PC-3 (cell line): ENCODE measurements at regions not wholly inside any gene's neighbourhood (a gene's known extent, or its start where the extent isn't known, plus 50 kb on each side); places are given as distances from the start of the nearest gene placed in this dataset.

Experiments used
- ATAC-seq: fragments of 200-7000 bp; cut with Tn5 transposase; 2 replicates; pipeline ENCODE4 v1.9.1; 2020; ENCODE audit warnings: mild to moderate bottlenecking, moderate library complexity
- BruUV-seq: library from RNA; stranded (reverse); fragments of 400-500 nt; replicated peaks from 2 replicates; lab custom pipeline; 2021; lab: Mats Ljungman, UMichigan
- CTCF ChIA-PET: fragments of 300-600 bp; sonication (Branson Sonifier 250); formaldehyde crosslinking; loops from one replicate; lab custom pipeline; 2022; ENCODE audit warnings: antibody characterized with exemption; lab: Charles Lee
- POLR2A ChIA-PET: fragments of 300-600 bp; sonication (Branson Sonifier 250); formaldehyde crosslinking; loops from one replicate; lab custom pipeline; 2022; ENCODE audit warnings: antibody characterized with exemption; ENCODE audit not compliant: unreplicated experiment; lab: Charles Lee
- DNase-seq: peaks from one replicate; pipeline ENCODE4 v3.0.0-alpha.2; 2015
- H2AFZ ChIP-seq: fragments of 300-600 bp; sonication (generic); 2 replicates; pipeline ENCODE4 v1.6.0; 2016; ENCODE audit warnings: antibody characterized with exemption, low read length
- H3F3A ChIP-seq: fragments of 300-600 bp; sonication (generic); one replicate; pipeline ENCODE4 v1.6.0; 2017; ENCODE audit warnings: antibody characterized with exemption, low read length, control low read depth, mild to moderate bottlenecking; ENCODE audit not compliant: unreplicated experiment
- H3K27ac ChIP-seq: fragments of 300-600 bp; sonication (generic); 2 replicates; pipeline ENCODE4 v1.5.1; 2016; ENCODE audit warnings: mild to moderate bottlenecking, low read length
- H3K27me3 ChIP-seq: fragments of 300-600 bp; sonication (generic); 2 replicates; pipeline ENCODE4 v1.6.1; 2016; ENCODE audit warnings: low read length, mixed read lengths
- H3K36me3 ChIP-seq: fragments of 300-600 bp; sonication (generic); 2 replicates; pipeline ENCODE4 v1.6.1; 2016; ENCODE audit warnings: low read depth, mixed run types, low read length, mixed read lengths
- H3K4me1 ChIP-seq: fragments of 300-600 bp; sonication (generic); 2 replicates; pipeline ENCODE4 v1.5.1; 2016; ENCODE audit warnings: low read length; ENCODE audit not compliant: insufficient read depth
- H3K4me2 ChIP-seq: fragments of 300-600 bp; sonication (generic); 2 replicates; pipeline ENCODE4 v1.6.0; 2016; ENCODE audit warnings: low read length
- H3K4me3 ChIP-seq: fragments of 300-600 bp; sonication (generic); 2 replicates; pipeline ENCODE4 v1.5.1; 2016; ENCODE audit warnings: mild to moderate bottlenecking, low read length, mixed read lengths
- H3K79me2 ChIP-seq: fragments of 300-600 bp; sonication (generic); 2 replicates; pipeline ENCODE4 v1.6.1; 2017; ENCODE audit warnings: low read length, mixed read lengths
- H3K9ac ChIP-seq: fragments of 300-600 bp; sonication (generic); 2 replicates; pipeline ENCODE4 v1.6.0; 2016; ENCODE audit warnings: mild to moderate bottlenecking, low read length
- H3K9me2 ChIP-seq: fragments of 300-600 bp; sonication (generic); replicated peaks from 2 replicates; pipeline ENCODE4 v1.6.1; 2016; ENCODE audit warnings: mixed run types, low read length, mixed read lengths
- H3K9me3 ChIP-seq: fragments of 300-600 bp; sonication (generic); 2 replicates; pipeline ENCODE4 v1.6.1; 2016; ENCODE audit warnings: low read length, mixed read lengths
- H4K20me1 ChIP-seq: fragments of 300-600 bp; sonication (generic); 2 replicates; pipeline ENCODE4 v1.6.1; 2016; ENCODE audit warnings: low read length, mixed read lengths
- CTCF ChIP-seq: fragments of 300-600 bp; sonication (generic); conservative IDR thresholded peaks from 2 replicates; pipeline ENCODE4 v1.5.1; 2017; ENCODE audit warnings: antibody characterized with exemption, low read depth, mild to moderate bottlenecking, low read length
- EZH2 ChIP-seq: fragments of 300-600 bp; sonication (generic); IDR thresholded peaks from one replicate; pipeline ENCODE4 v1.6.1; 2017; ENCODE audit warnings: antibody characterized with exemption, mild to moderate bottlenecking, low read length; ENCODE audit not compliant: unreplicated experiment
- EZH2phosphoT487 ChIP-seq: fragments of 300-600 bp; sonication (generic); IDR thresholded peaks from 2 replicates; pipeline ENCODE4 v1.6.1; 2018; ENCODE audit warnings: mild to moderate bottlenecking, antibody characterized with exemption, low read length, borderline replicate concordance
- intact Hi-C: fragments of 100-400 bp; cut with micrococcal nuclease; formaldehyde crosslinking; loops from 2 replicates; pipeline ENCODE4 v1.9.0; 2023

GRCh38 chr6:114435985-114436384 lies 93.2 kb upstream of the HS3ST5 start:
- Histone ChIP-seq H3K4me1 (no peaks in the 10 kb centered on the region), H3K79me2 (no peaks in the 10 kb centered on the region), H2AFZ (no peak overlapping the region), H3K4me3 (no peak overlapping the region), H3K9me2 (no peaks in the 10 kb centered on the region), H3K27ac (no peak overlapping the region), H3K36me3 (no peaks in the 10 kb centered on the region), H3K27me3 (no peaks in the 10 kb centered on the region), H3K9me3 (no peaks in the 10 kb centered on the region), H3K4me2 (no peak overlapping the region), H3F3A (no peaks in the 10 kb centered on the region), H4K20me1 (no peaks in the 10 kb centered on the region), H3K9ac (no peak overlapping the region)
- no peak for ATAC-seq
- ChIA-PET POLR2A (no interaction called here), CTCF (no interaction called here)
- DNase-seq = no peak
- intact Hi-C loops = no loop called here
- no TSS peak for BruUV-seq
- TF ChIP-seq EZH2phosphoT487 = no peak
- TF ChIP-seq EZH2 = no peak

GRCh38 chr6:114432400-114432799 lies 89.6 kb upstream of the HS3ST5 start:
- no TSS peak for BruUV-seq
- Histone ChIP-seq H3K9me3 (no peaks in the 10 kb centered on the region), H3K27me3 (no peaks in the 10 kb centered on the region), H3F3A (no peaks in the 10 kb centered on the region), H3K9ac (no peak overlapping the region), H3K27ac (no peak overlapping the region), H3K79me2 (no peaks in the 10 kb centered on the region), H3K4me2 (no peak overlapping the region), H4K20me1 (no peaks in the 10 kb centered on the region), H2AFZ (no peak overlapping the region), H3K4me1 (no peaks in the 10 kb centered on the region), H3K9me2 (no peaks in the 10 kb centered on the region), H3K4me3 (no peak overlapping the region), H3K36me3 (no peaks in the 10 kb centered on the region)
- ChIA-PET CTCF (no interaction called here), POLR2A (no interaction called here)
- intact Hi-C loops = no loop called here
- DNase-seq (no peak), ATAC-seq (no peak)
- no peak for TF ChIP-seq EZH2phosphoT487
- no peak for TF ChIP-seq EZH2
- TF ChIP-seq CTCF = no peak

GRCh38 chr6:114431641-114432040 lies 88.8 kb upstream of the HS3ST5 start:
- CTCF ChIA-PET = no interaction called here
- no peaks in the 10 kb centered on the region for H3F3A ChIP-seq
- no peak for TF ChIP-seq EZH2
- TF ChIP-seq CTCF = no peak
- no peak for TF ChIP-seq EZH2phosphoT487
- no peak overlapping the region for H3K27ac ChIP-seq
- no peak overlapping the region for H3K9ac ChIP-seq
- no peaks in the 10 kb centered on the region for H3K79me2 ChIP-seq
- H3K9me3 ChIP-seq = no peaks in the 10 kb centered on the region
- no TSS peak for BruUV-seq
- DNase-seq = no peak
- no peak overlapping the region for H2AFZ ChIP-seq
- H3K9me2 ChIP-seq = no peaks in the 10 kb centered on the region
- H3K4me2 ChIP-seq = no peak overlapping the region
- no peaks in the 10 kb centered on the region for H3K4me1 ChIP-seq
- H4K20me1 ChIP-seq = no peaks in the 10 kb centered on the region
- H3K4me3 ChIP-seq = no peak overlapping the region
- no peak for ATAC-seq
- H3K36me3 ChIP-seq = no peaks in the 10 kb centered on the region
- POLR2A ChIA-PET = no interaction called here
- no peaks in the 10 kb centered on the region for H3K27me3 ChIP-seq
- intact Hi-C loops = no loop called here
